ENCODE measurements at regions not wholly inside any gene's neighbourhood (a gene's known extent, or its start where the extent isn't known, plus 50 kb on each side); places are given as distances from the start of the nearest gene placed in this dataset.
A peak's percentile ranks its signal among the peaks of the same experiment; 100 is the strongest.

DNA sequence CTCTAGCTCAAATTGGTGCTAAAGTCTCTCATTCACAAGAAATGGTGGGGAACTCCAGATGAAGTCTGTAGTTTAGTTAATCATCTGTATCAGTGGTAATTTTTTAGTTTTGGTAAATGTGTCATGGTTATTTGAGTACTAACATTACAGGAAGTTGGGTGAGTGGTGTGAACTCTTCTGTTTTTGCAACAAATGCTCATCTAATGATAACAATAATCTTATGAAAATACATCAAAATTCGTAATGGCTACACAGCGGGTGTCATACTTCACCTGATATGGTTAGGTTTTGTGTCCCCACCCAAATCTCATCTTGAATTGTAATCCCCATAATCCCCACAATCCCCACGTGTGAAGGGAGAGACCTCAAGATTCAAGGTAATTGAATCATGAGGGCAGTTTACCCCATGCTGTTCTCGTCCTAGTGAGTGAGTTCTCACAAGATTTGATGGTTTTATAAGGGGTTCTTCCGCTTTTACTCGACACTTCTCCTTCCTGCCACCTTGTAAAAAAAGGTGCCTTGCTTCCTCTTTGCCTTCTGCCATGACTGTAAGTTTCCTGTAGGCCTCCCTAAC is 209.3 kb upstream of the FOXN3 start:
- no peak for DNase-seq

DNA sequence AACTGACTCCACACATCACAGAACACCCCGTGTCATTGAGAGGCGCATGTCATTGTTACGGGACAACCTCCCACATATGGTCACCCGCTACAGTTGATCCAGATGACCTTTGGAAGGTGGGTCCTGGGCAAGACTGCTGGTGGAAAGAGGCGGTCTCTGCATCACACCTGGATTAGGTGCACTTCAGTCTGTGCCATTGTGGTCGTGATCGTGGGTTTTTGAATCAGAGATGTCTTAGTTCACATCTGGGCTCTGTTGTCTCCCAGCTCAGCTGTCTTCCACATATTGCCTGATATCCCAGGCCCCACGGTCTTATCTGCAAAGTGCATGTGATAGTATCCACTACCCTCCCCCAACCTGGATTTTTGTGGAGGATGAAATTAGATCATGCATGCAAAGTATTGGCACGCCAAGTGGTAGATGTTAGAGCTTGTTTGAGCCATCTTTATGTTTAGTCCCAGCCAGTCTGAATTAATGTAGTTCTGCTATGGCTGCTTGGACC is 208.7 kb upstream of the FOXN3 start:
- no peak for DNase-seq

DNA sequence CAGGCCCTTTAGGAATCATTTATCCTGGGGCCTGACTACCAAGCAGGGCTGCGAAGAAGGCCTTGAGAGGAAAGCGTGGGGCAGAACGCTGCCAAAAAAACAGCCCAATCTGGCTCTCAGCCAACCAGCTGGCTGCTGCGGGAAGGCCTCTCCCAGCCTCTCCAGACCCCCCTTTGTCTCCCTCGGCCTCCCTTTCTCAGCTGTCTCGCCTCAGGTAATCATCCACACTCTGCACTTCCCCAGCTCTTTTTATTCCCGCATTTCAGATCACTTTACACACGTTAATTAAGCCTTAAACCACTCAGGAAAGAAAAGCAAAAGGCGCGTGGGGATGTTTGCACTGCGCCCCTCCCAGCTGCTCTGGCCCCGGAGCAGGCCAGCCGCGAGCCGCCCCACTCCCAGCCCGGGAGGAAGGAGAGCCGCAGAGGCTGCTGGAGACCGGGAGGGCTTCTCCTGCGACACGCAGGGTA is 208.2 kb upstream of the FOXN3 start:
- DNase-seq = no peak

DNA sequence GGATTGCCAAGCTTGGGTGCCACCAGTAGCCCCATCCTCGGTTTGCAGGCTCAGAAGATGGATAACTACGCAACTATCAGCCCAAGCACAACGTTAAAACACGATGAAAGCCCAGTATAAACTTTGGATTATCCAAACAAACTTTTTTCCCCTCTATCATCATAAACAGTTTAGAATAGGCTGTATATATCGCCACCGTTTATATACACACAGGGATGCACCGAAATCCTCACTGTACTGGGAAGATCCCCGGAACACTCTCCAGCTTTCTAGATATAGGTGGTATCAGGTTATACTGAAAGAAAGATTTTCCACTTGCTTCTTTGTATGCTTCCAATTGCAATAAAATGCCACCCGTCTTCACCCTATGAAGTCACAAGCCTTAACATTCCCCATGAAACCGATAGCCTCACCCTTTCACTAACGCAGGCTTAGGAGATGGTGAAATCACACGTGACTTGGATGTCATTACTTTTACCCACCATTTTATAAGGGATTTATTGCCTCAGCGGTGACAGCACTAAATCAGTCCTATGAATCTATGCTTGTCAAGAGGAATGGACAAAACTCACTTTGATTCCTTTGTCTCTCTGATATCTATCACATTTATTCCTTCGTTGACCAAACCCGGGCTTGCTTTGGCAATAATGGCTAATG is 207.6 kb upstream of the FOXN3 start:
- DNase-seq = no peak

GRCh38 chr14:89621791-89622638 is 205.0 kb upstream of the FOXN3 start:
- DNase-seq = no peak

DNA sequence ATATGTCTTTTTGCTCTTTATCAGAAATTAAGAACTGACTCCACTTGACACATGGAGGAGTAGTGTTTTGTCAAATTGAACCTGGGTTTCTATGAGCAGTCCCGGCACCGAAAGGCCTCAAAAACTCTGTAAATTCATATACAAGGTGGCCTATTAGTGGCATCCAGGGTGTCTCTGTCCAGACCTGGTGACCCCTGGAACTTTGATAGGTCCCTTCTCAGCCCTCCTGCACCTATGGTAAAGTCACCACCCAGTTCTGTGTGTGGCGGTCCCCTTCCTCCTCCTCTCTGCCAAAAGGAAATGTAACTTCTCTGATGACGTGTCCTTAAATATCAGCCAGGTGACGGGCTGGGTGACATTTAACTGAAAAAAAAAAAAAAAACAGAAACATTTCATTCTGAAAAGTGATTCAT is 204.0 kb upstream of the FOXN3 start:
- DNase-seq = no peak

DNA sequence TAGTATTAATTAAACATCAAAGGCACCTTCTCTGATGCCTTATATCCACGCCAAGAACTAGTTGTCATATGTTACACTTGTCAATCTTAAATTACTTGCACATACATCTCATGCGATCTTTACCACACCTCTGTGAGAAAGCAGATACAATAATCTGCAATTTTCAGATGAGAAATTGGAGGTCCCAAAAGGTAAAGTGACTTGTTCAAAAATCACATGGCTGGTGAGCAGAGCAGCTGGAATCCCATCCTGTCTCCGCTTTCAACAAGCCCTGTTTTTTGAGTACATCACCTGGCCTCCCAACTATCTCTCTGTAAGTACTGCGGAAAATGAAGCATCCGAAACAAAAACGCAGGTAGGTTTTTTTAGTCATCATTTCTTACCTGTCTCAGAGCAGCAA is 203.4 kb upstream of the FOXN3 start:
- no peak for DNase-seq

- no peak for DNase-seq
These were observed 202.6 kb upstream of the FOXN3 start for GRCh38 chr14:89619596-89619995.

DNA sequence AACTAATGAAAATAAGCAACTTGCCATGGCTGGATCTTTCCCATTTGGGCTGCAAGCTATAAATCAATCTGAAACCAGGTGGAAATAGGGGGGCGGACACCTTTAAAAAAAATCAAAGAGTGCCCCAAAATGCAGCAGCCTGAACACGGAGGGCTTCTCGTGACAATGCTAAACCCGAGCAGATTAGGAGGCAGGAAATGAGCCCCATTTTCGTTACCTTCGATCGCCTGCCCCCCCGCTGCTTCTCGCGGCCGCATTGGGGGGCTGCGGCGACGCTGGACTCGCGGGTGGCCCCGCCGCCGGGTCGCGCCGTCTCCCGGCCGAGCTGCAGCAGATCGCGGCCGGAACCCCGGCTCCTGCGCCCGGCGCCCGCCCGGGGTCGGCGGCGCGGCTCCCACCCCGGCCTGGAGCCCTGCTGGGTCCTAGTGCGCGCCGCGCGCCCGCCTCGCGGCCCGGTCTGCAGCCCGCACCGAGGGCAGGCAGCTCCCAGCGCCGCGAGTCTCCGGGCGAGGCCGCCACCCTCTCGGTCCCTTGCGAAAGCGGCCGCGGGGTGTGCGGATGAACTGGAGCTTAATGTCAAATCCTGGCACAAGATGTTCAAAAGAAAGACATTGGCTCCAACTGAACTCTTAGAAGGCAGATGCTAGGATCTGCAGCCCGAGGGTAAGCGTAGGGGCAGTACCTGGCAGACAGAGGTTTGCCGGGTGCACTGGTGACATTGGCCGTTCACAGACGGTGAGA is 201.9 kb upstream of the FOXN3 start:
- peak; percentile 66 for DNase-seq

DNA sequence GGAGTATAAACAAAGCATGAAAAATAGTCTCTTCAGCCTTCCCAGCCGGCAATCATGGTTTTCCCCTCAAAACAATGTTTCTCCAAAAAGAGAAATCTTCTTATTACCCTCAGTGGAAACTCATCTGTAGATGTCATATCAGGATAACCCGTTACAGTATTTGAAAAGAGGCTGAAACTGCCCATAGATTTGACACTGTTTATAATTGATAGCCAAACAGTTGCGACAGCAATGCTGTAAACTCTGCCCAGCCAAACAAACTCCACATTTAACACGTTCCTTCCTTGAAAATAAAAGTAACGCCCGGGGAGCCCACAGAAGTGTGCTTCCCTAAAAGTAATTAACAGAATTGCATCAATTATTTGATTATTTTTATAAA is 201.3 kb upstream of the FOXN3 start:
- DNase-seq = no peak

GRCh38 chr14:89617481-89618329 is 200.7 kb upstream of the FOXN3 start:
- peak; percentile 31 for DNase-seq

DNA sequence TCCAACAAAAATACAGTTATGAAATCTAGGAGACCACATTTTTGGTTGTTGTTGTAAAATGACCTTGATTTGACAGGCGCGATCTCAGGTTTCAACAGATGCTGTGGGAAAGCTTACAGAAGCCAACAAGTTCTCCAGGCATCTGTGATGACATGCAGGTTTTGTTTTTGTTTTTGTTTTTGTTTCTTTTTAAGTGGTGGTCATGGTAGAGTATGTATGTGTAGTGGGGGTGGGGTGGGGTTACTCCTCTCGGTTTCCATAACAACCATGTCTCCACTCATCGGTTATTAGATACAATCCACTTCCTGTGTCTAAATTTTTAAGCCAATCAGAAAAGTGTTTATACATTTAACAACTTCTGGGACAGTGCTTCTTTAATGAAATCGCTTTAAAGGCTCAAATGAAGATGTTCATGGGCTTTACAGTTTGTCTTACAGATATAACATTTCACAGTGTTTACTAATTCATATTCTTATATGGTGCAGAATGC is 199.9 kb upstream of the FOXN3 start:
- peak; percentile 37 for DNase-seq

GRCh38 chr14:89616425-89616824 is 199.4 kb upstream of the FOXN3 start:
- no peak for DNase-seq

DNA sequence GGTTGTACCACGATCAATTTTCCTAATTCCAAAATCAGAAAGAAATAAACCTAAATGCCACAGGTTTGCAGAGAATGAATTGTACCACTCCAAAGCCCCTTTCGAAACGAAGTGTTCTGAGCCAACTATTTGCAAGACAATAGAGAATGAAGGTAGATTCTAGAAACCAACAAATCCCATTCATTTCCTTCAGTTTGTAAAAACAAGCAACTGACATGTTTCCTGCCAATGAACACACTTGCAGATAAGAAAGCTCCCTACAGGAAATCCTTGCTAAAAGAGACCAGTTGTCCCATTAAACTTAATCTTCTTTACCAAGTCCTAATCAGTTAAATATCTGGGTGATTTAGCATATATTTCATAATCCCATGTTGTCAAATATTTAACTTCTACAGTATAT is 198.4 kb upstream of the FOXN3 start:
- no peak for DNase-seq

DNA sequence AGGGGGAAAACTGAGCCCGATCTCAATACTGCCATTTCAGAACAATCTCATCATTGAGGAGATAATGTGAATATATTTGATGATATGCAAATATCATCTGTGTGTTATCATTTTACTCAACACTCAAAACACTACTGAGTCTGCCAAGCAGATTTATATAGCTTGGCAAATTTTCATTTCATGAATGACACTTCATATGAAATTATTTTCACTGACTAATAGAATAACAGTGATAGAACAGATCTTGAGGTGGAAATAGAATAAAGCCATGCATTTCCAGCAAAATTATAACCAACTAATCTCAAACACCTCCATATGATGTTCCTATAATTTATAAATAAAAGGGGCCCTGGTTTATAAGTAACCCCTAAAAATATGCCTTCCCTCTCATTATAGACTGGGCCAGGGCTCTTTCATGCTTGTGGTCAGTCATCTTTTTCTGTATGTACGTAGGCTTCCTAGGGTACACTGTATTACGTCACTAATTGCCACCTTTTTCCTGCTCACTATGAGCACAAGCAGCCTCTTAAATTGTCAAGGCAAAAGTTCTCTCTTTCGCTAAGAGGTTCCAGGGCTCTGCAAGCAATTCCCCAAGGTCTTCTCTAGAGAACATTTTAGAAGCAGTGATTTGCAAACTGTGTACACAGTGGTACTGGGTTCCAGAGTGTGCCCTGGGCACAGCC is 197.1 kb upstream of the FOXN3 start:
- DNase-seq = no peak

DNA sequence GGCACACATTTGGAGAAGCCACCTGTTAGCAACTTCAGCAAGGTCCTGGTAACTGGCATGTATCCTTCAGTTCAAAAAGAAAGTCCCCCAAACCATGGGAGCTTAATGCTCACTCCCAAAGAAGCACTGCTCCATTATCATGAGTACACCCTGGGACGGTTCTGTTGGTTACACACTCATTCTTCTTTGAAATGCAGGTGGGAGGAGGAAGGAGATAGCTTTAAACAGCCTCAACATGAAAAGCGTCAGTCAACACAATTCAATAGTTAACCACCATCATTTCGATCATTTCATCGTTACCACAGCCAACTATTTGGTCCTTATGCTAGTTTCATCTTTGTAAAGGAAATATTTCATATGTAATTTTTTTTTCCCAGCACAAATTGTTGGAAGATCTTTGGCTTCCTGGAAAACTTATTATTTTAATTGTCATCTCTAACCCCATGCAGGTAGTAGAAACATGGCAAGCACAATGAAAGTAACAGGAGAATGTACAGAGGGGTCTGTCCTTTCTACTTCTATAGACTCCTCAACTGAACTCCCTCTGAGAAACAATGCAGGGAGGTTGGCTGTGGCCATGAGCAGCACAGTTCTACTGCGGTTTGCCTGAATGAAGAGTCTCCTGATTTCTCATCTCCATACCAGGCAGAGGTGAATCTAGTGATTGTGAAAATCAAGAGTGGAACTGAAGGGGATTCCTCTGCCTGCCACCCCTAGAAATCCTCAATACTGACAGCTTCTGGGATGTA is 196.4 kb upstream of the FOXN3 start:
- DNase-seq = no peak

DNA sequence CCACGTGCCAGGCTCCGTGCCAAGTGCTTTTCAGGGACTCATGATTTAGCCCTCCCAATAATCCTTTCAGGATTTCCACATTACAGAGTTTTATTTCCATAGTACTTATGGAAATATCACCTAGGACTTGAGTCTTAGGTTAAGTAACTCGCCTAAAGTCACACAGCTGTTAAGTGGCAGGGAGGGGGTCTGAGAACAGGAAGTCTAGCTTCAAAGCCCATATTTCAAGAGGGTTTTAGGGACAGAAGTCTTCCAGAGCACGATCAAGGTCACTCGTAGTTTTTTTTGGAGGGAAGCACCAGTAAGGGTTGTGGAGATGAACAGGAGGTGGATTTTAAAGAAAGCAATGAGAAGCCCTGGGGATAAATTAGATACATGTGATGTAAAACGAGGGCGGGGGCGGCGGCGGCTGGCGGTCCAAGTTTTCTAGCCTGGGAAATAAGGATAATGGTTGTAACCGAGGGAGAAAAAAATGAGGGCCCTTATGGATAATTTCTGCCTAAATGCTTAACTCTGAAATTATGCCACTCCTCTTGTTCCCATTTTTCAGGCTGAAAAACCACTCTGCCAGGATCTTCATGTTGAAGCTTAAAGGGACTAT is 192.6 kb upstream of the FOXN3 start:
- DNase-seq = no peak

DNA sequence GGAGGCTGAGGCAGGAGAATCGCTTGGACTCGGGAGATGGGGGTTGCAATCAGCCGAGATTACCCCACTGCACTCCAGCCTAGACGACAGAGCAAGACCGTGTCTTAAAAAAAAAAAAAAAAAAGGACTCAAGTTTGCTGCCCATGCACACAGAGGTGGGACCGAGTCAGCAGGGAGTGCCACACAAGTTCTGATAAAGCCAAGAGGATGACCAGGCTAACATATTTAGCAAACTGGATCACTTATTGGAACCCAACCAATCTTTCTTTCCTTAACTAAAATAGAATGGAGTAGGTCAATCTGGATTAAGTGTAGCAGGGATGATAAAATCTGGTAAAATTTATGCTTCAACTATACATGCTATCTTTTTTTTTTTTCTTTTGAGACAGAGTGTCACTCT is 190.4 kb upstream of the FOXN3 start:
- DNase-seq = no peak

- no peak for DNase-seq
These were observed 187.0 kb upstream of the FOXN3 start for GRCh38 chr14:89603938-89604480.
